Muscle of arm (tissue), 1 donor: ENCODE measurements at regions not wholly inside any gene's neighbourhood (a gene's known extent, or its start where the extent isn't known, plus 50 kb on each side); places are given as distances from the start of the nearest gene placed in this dataset.
A peak's percentile ranks its signal among the peaks of the same experiment; 100 is the strongest.
"Not testable (repeated sequence)": the region's sequence is repeated elsewhere in the genome, so short reads cannot be mapped to it uniquely, and the experiment has no call there.

Experiments
- DNase-seq: peaks from one replicate; pipeline ENCODE4 v3.0.0-alpha.2; 2013

DNA sequence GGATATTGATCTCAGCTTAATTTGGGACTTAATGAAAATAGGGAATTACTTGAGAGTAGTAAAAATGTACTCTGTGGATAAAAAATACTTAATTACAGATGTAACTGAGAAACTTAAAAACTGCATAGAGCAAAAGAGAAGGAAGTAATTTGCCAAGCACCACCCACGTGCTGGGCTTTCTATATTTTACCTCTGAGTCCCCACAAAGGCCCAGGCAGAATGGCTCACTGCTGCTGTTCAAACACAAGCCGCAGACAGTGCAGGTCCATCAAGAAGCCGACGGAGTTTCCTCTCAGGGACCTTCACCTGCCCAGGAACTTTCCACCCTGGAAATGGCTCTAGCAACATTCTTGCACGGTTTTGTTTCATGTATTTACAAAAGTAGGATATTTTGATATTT is 77.2 kb upstream of the TRPM1 start:
- no peak for DNase-seq

DNA sequence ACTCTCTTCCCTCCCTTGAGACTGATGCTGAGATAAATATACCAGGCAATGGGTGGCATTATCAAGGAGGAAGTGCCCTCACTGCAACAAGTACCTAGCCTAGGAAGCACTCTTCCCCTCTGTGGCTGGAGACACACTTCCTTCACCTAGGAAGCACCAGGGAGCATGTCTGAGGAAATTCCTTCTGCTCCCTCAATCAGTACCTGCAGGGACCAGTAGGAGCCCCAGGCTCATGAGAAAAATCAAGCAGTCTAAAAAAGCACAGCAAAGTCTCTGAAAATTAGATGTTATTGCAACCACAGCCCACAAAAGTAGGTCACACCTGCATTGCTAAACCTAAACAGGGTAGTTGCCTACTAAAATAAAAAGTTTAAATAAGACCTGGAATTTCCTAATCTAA is 78.2 kb upstream of the TRPM1 start:
- DNase-seq: no peak

DNA sequence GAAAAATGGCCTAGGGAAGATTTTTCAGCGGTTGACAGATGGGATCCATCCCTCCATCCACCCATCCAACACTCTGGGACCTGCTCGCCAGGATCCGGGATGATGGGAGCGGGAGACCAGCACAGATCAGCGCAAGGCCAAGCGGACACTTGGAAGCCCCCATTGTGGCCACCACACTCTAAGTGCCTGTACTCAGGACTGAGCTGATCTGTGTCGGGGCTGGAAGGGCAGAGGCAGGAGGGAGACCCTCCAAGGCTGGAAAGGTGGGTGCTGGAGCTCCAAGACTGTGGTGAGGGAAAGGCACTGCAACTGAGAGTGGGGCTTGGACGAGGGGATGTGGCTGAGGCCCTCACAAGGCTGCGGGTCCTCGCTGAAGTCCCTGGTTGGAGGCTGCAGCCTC is 91.8 kb upstream of the TRPM1 start:
- no peak for DNase-seq

DNA sequence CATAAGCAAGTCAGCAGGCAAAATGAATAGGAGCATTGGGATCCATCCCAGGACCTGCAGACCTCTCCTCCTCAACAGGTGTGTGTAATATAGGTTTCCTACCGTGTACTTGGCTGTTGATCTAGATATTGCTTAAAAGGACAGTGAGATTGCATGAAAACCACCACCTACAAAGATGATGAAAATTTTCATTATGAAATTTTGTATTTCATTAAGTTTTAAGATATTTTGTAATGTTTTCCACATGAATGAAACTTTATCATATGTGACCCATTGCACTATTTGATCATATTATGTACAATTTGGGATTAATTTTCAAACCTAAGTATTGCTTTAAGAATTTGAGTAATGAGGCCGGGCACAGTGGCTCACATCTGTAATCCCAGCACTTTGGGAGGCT is 94.3 kb upstream of the TRPM1 start:
- DNase-seq: no peak

DNA sequence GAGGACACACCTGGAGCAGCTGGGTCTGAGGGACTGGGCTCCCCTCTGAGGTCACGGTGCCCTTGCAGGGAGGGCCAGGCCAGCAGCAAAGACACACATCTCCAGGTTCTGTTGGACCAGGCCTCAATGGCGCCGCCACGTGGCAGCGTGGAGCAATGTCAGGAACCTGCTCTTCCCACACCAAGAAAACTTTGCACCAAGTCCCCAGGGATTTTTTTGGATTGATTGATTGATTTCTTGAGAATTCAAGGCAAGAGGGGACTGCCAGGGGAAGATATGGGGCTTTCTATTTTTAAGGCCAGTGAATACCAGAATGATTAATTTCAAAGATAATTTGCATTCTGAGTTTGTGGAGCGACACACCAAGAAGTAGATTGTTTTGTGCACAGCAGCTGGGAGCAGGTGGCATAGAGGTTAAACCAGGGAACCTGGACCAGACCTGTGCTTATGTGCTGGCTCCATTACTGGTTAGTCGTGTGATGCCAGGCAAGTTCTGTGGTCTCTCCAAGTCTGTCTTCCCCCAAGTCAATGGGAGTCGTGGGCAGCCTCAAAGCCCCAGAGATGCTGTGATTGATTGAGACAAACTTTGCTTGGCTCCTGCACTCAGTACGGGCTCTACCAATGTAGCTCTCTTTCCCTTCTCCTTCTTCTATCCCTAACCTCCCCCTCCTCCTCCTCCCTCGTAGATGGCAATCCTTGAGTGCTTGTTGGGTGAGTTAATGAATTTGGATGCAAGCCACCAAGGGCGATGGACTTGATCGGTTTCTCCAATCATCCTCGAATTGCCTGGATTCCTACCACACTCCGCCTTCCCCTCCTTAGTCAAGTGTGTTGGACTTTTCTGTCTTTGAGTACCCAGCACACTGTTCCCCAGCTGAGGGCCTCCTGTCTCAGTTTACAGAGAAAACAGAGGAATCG is 96.2 kb upstream of the TRPM1 start:
- DNase-seq: no peak

DNA sequence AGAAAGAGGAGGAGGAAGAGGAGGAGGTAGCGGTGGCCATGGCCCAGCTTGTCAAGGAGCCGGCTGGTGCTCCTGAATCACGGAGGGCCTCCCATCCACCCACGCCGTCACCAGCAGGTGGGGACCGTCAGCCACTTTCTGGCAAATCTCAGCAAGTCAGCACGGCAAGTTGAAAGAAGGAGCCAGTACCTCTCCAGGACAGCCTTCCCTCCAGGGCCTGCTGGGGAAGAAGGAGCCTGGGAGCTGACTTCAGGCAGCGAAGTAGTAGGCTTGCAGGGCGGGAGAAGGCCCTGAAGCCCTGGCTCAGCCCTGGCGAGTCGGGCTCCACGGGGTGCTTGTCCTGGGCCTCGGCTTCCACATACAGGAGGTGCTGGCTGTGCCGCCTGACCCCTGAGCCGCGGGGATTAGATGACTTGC is 99.2 kb upstream of the TRPM1 start:
- no peak for DNase-seq

DNA sequence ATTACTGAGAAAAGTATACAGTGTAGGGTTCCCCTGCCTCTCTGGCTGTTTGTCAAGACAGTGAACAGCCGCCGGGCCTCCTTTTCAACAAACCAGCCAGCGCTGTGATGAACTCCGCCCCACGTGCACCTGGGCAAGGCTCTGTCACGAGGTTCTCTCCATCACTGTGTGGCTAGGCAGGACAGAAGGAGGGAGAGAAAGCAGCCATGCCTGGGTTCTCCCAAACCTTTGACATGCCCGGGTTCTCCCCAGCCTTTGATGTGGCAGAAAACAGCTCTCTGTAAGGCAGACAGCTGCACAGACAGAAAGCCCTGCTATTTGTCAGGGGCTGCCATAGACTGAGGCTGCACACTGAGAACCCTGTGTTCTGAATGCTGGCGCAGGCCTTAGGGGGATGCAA is 101.4 kb upstream of the TRPM1 start:
- no peak for DNase-seq

DNA sequence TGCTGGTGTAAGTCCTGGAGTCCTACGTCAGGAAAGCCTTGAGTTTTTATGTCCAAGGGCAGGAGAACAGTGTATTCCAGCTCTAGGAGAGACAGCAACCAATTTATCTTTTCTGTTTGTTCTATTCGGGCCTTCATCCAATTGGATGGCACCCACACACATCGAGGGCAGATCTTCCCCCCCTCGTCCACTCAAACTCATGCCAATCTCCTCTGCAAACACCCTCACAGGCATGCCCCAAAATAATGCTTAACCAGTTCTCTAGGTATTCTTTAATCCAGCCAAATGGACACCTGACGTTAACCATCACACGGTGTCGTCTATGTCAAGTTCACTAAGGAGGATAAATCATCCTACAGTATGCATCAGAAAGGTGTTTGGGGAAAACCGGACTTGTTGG is 102.5 kb upstream of the TRPM1 start:
- DNase-seq: no peak

DNA sequence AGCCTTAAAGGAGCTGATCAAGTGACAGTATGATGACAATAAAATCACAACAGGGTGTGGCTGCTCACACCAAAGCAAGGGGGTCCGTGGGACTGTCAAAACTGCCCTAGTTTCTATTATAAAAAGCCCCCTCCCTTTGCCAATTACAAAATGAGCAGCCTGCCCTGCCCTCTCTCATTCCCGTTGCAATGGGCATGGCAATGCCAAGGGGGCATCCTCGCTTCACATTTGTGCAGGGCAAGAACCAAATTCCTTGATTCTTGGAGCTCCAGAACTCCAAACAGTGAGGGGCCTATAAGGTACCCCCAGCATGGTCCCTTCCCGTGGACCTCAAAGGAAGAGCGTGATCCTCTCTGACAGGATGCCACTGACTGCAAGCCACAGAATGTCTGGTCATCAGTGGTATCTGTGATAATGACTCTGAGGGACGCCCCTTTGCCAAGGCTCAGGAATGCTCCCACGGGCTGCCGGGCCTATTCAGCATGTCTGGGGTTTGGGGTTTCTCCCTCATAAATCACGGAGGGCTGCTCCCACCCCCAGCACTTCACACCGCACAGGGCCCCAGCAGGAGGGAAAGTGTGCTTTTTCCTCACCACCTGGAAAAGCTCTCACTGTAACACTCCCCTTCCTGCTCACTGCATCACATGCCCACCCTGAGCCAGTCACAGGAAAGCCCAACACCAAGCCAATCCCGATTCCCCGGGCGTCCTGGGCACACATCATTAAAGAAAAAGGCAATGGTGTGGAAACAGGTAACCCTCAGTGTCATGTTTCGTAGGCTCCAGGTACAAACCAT is 105.1 kb upstream of the TRPM1 start:
- no peak for DNase-seq

DNA sequence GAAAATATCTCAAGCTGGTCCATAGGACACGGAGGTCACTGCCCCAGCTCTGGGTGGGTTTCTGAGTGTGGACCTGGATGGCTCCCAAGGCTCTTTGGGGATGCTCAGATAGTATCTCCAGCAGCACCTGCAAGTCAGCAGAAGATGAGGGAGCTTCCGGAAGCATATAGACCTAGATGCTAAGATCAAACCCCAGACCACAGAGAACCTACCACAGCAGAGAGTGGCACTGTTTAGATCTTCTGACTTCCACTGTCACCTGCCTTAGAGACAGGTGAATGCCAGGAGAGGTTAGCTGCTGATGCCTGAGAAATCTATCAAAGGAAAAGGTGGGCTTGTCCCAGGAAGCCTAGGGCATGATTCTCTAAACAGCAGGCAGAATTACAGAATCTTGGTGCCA is 105.7 kb upstream of the TRPM1 start:
- no peak for DNase-seq

DNA sequence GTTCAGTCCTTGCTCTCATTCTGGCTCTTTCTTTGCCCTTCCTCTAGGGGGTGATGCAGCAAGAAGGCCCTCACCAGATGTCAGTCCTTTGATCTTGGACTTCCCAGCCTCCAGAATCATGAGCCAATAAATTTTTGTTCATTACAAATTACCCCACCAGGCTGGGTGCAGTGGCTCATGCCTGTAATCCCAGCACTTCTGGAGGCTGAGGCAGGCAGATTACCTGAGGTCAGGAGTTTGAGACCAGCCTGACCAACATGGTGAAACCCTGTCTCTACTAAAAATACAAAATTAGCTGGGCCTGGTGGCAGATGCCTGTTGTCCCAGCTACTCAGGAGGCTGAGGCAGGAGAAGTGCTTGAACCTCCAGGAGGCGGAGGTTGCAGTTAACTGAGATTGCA is 106.3 kb upstream of the TRPM1 start:
- not testable (repeated sequence) for DNase-seq

DNA sequence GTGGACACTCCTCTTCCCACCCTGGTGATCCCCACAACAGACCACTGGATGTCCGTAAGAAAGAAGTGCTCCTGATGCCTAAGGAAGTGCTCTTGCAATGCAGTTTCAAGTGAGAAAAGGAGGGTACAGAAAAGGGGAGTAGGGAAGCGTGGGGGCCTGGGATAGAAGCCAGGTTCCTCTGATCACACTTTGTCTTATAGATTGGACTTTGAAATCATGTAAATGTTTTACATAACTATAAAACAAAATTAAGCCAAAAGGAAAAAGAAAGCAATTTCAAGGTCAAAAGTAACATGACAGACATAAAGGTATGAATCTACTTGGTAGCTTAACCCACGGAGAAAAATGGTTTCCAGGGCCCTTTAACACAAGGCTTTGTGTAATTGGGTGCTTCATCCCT is 107.3 kb upstream of the TRPM1 start:
- DNase-seq: no peak

DNA sequence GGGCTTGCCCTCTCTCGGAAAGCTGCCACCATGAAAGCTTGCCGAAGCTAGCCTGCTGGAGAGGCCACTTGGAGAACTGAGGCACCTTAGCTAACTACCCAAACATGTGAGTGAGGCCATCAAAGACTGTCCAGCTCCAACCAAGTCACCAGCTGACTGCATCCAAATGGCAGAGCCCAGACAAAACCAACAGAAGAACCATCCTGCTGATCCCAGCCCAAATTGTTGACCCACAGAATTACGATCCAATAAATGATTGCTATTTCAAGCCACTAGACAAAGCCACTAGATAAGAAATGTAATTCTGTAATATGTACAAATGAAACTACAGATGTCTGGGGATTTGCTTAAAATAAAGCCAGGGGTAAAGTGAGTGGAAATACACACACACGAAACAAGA is 109.8 kb upstream of the TRPM1 start:
- no peak for DNase-seq

DNA sequence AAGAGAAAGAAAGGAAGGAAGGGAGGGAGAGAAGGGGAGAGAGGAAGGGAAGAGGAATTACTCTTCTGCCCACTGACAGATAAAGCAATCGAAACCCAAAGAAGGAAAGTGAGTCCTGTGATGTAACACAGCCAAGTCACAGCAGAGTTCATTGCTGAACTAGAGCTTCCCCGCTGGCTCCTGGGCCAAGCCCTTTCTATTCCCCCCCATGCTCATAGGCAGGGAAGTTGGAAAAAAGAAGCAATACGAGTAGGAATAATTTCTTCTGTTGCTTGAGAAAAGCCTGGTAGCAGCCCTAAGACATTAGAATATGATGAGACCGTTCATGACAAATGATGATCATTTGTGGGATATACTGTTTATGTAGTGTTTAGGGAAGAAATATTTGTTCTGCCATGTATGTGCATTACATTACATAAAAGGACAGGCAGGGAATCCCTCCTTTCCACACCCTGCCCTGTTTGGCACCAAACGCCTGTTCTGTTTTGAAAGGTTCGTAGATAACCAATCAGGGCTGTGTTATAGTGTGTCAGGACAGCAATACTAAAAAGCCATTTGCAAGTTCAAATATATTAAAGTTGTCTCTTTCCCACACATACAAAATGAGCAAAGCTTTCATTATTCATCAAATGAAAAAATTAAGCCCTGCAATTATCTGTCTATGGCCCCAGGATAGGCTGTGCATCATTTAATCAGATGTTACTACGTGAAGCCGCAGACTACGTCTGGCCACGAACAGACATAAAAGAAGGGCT is 111.0 kb upstream of the TRPM1 start:
- DNase-seq: no peak

DNA sequence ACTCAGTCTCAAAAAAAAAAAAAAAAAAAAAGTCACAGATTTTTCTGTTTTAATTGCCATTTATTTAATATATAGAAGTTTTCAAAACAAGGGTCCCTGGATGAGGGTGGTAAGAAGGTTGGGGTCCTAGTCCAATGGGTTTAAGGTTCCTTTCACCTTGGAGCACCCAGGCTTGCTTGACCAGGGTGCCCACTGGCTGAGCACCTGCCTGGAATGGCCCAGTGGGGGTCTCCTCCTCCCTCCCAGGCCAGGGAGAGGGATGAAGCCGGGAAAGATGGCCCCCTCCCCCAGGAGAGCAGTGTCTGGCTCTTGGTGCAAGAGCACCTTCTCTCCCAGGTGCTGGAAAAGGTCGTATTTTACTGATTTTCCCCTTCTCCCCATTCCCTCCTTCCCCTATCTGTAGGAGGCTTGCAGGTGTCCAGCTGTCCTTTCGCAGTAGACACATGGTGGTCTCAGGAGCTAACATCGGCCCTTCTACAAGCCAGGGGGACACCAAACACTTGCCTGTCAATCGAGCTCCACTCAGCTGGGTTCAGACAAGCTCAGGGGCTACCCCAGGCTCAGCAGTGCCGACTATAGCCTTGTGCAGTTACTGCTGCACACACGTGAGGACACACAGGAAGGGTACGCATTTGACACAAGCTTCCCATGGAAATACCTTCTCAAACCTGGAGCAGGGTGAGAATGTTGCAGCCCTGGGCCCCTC is 112.3 kb upstream of the KLF13 start:
- no peak for DNase-seq

DNA sequence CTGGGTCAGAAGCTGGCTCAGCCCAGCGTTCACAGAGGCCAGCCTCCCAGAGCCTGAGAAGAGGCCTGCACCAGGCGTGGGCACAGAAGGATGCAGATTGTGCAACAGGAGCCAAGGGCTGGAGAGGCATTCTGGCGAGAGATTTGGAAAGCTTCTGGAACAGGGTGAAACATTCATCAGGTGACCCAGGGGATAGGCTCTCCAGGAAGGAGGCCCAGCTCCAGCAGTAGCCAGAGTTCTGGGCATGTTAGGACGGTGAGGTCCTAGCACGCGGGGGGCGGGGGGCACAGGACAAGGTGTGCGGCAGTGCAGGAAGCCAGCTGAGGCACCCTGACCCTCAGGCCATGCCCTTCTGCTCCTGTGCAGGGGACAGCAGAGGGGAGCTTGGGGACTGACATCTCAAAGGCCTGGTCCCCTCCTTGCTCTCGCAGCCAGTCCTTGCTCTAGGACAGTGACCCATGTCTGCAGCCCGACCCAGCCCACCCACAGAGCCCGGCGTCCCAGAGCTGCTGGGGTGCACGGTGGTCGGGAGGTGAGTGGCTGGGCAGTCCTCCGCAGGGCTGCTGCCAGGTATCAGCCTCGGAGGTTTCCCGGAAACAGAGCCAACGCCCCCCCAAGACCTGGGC is 111.7 kb upstream of the KLF13 start:
- no peak for DNase-seq

DNA sequence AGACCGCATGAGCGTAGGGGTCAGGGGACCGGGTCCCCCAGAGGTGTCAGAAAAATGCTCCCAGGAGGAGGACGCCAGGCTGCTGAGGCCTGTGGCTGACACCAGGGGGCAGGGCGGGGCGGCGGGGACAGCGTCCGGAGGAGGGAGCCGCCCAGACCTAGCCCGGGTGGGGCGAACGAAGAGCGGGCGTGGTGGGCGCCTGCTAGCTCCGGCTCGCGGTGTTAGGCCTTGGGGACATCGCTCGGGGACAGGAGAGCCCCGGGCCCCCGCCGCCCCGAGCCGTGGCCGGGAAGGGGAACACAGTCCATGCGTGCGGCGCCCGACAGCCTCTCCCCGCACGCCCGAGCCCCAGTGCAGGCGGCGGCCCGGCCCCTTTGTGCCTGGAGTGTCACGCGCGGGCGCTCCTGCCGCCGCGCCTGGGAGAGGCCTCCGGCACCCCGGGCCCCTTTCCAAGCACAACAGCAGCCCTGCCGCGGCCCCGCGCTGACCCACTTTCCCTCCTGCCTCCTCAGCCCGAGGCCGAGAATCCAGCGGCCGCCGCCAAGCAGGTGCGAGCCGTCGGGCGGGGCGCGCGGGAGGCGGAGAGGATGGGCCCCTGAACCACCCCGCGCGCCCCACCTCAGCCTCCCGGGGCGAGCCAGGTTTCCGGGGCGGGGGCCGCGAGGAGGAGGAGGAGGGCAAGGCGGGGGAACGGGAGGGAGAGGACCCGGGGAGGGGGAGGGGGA is 111.0 kb upstream of the KLF13 start:
- peak; percentile 51 for DNase-seq

DNA sequence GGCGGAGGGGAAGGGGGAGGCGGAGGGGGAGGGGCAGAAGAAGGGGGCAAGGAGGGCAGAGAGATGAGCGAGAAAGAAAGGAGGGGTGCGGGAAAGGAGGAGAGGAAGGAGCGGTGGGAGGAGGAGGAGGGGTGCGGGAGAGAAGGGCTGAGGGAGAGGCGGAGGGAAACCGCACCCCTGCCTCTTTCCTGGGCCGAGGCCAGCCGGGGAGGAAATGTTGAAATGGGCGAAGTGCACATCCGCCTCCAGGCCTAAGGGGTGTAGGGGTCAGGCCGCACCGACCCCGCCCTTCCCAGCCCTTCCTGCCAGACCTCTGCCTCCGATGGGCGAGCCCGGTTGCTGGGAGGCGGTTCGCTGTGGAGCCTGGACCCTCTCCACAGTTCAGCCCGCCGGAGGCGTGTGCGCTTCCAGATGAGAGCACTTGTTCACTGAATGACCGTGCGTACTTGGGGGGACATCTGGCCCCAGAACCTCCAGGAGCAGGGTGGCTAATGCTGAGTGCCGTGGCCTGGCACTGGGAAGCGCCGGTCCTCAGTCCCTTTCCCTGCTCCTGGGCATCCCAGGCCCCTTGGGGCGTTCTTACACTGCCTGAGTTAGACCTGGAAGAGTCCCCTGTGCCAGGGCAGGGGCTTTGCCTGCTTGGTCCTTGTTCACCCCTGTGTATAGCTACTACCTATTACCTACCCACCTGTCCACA is 110.3 kb upstream of the KLF13 start:
- peak; percentile 64 for DNase-seq

DNA sequence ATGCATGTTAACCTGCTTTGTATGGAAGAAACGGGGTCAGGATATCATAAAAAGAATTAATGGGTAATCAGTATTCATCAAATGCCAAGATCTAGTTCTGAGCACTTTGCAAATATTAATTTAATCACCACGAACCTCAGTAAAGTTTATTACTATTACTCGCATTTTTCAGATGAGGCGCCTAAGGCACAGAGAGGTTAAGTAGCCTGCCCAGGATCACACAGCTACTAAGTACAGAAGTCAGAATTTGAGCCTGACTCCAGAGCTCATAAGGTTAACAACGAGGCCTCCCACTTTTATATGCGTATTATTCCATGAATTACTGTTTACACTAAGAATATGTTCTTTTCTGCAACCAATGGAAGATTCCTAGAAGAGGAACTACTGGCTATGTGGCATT is 109.6 kb upstream of the KLF13 start:
- DNase-seq: no peak
